Activated CD4-positive, alpha-beta T cell treated with anti-CD3 and anti-CD28 coated beads for 24 hours (primary cell): ENCODE measurements at regions not wholly inside any gene's neighbourhood (a gene's known extent, or its start where the extent isn't known, plus 50 kb on each side); places are given as distances from the start of the nearest gene placed in this dataset.

Source experiments
- DNase-seq, 2 donors: peaks; one replicate each; pipeline ENCODE4 v3.0.0-alpha.2; 2020; ENCODE audit warnings: low read depth in 2 of 2

DNA sequence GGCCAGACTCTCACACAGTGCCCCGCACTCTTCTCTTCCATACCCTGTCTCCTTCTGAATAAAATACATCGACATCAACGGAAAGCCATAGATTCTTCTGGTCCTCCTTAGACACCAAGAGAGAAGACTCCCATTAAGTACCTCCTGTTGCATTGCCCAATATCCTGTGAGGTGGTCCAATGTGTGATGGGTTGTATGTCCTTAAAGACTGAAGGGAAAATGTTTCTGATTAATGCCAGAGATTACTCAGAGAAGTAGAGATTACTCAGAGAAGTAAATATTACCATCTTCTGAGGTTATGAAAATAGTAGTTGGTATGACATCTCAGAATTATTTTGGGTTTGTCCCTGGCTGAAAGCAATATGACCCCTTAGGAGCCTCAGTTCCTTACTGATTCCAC, 60.8 kb upstream of the GALNT15 start:
- no peak for DNase-seq

DNA sequence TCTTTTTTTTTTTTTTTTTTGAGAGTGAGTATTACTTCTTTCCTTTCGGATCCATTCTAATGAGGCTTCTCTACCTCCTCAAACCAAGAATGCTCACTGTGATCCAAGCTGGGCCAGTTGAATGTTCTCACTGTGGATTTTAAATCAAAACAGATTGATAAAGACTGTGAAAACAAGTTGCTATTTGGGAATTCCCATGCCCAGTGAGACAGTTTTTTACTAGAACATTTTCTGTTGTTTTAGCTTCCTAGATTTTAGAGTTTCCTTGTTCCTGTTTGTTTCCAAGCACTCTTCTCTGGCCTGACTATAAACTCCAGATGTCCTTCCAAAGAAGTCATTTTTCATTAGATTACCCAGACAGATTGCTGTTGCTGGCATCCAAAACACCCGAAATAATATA, 60.1 kb upstream of the GALNT15 start:
- DNase-seq, result no peak

DNA sequence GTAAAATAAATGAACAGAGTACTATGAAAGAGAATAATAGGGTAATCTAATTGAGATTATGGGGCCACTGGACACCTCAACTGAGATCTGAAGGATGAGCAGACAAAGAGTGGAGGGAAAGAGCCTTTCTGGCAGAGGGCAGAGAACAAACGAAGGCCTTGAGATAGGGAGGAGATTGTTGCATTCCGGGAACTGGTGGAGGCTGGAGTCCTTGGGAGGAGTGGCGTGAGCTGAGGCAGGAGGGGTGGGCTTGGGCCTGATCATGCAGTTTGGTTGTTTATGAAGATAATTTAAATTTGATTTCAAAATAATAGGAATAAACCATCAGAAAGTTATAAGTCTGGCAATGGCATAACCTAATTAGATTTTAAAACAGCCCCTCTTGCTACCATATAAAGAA, 59.5 kb upstream of the GALNT15 start:
- no peak for DNase-seq

DNA sequence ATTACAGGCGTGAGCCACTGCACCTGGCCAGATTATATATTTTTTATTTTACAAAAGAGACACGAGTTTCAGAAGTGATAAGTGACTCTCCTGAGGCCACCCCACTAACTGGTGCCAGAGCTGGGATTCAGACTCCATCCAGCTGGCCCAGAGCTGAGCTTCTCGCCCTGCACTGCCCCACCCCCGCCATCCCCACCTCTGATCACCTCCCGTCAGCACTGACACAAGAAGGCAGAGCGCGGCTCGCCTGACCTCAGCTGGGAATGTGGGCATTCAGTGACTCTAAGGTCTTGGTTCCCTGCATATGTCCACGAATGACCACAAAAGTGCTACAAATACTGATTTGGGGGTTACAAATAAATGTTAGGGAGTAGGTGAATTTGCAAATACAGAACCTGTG, 56.1 kb upstream of the GALNT15 start:
- DNase-seq, result no peak

DNA sequence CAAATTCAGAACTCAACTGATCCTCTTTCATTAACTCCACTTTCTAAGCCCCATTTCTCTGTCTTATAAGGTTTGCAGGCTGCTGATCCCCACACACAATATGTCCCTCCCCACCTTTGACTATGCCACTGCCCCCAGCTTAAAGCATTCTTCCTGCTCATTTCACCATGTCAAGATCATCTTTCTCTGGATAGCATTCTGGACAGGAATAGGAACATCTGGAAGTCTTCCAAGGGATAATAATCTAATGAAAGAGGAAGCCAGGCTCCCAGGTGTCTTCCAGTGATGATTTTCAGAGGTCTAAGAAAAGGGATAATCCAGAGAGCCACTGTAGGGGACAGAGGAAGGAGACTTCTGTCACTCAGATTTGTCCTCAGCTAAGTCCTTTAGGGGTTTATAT, 54.6 kb upstream of the GALNT15 start:
- DNase-seq, result no peak

DNA sequence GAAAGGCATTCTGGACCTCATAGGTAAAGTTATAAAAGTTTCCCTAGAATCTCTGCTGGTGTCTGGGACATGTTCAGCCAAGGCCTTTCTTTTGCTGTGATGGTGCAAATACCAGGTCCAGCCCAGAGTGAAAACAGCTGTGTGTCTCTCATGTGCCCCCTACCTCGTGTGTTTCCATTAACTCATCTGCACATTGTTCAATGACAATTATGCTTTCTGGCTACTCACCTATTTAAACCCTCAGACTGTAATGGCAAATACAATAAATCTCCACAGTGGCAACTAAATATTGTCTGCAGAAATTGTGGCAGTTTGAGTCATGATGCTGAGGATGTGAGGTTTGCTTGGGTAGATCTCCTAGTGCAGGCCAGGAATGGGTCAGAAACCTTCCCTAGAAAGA, 53.1 kb upstream of the GALNT15 start:
- no peak for DNase-seq

DNA sequence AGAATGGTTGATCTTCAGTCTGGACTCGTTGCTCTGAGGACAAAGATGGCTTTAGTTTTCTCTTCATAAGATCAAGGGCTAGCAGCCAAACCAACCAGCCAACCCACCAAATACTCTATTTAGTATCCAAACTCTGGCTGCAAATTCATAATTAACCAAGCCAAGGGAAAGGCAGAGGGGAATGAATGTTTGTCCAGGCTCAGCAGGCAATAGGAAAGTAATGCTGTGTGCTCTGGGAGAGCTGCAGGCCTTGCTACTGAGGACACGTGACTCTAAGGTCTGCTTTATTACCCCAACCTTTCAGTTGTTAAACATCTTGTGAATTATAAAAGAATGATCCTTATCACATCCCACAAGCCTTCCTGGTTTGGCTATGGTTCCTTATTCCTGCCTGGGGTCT, 52.3 kb upstream of the GALNT15 start:
- no peak for DNase-seq

DNA sequence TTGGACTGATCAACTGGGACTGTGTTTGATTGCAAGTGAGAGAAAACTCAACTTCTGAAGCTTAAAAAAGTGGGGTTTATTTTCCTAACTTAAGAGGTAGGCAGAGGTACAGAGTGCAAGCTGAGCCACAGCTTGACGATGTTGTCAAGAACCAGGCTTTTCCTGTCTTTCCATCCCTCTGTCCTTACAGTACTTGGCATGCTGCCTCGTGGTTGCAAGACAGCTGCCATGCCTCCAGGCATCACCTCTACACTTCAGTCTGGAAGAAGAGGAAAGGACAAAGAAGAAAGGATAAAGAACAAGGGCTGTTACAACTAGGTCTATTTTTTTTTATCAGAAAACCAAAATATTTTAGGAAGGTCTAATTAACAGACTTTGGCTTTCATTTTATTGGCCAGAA, 51.8 kb upstream of the GALNT15 start:
- DNase-seq, result no peak

DNA sequence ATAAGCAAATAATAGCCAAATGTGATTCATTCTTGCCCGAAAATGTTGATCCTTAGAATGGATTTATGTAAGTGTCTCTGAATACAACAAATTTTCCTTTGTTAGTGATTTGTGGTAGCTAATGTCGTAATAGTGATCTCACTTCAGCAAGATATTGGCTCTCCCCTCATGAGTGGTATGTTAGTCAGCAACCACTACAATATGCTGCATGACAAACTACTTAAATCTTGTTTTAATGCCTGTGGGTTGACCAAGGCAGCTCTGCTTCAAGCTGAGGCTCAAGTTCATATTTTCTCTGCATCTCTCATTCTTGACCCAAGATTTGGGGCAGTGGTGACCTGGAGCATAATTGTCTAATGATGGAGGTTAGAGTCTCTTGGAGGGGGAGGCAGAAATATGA, 49.8 kb upstream of the GALNT15 start:
- no peak for DNase-seq
